Liver (tissue), 8 donors: ENCODE measurements at regions not wholly inside any gene's neighbourhood (a gene's known extent, or its start where the extent isn't known, plus 50 kb on each side); places are given as distances from the start of the nearest gene placed in this dataset.

Experiments
- DNase-seq: peaks from one replicate; pipeline ENCODE4 v3.0.0-alpha.2; 2017; ENCODE audit warnings: low spot score
- H3K27ac ChIP-seq, 2 donors: one replicate each; pipeline ENCODE4 v1.7.0; 2013; ENCODE audit warnings: inconsistent platforms in 2 of 2, low read length in 2 of 2, control low read depth in 1 of 2, low read depth in 1 of 2, mild to moderate bottlenecking in 1 of 2
- H3K27me3 ChIP-seq, 4 donors: one replicate each; pipeline versions ENCODE4 v1.6.1 to v1.7.0; 2013; ENCODE audit warnings: low read length in 3 of 4, inconsistent platforms in 1 of 4, mild to moderate bottlenecking in 1 of 4, moderate library complexity in 1 of 4; ENCODE audit not compliant: control insufficient read depth in 4 of 4, insufficient read depth in 4 of 4
- H3K36me3 ChIP-seq, 4 donors: one replicate each; pipeline versions ENCODE4 v1.6.1 to v1.7.0; 2013; ENCODE audit warnings: low read length in 3 of 4, mild to moderate bottlenecking in 3 of 4, low read depth in 1 of 4, moderate library complexity in 1 of 4; ENCODE audit not compliant: control insufficient read depth in 4 of 4, insufficient read depth in 3 of 4
- H3K4me1 ChIP-seq, 4 donors: one replicate each; pipeline versions ENCODE4 v1.6.1 to v1.7.0; 2013; ENCODE audit warnings: low read length in 3 of 4, mild to moderate bottlenecking in 3 of 4, moderate library complexity in 1 of 4; ENCODE audit not compliant: control insufficient read depth in 4 of 4, insufficient read depth in 4 of 4
- H3K4me3 ChIP-seq, 3 donors: one replicate each; pipeline versions ENCODE4 v1.6.1 to v1.7.0; 2013; ENCODE audit warnings: low read length in 3 of 3, control low read depth in 1 of 3, low read depth in 1 of 3, mild to moderate bottlenecking in 1 of 3
- H3K9ac ChIP-seq, 2 donors: one replicate each; pipeline ENCODE4 v1.7.0; 2013; ENCODE audit warnings: low read length in 2 of 2, mild to moderate bottlenecking in 2 of 2, moderate library complexity in 2 of 2, control low read depth in 1 of 2, low read depth in 1 of 2
- H3K9me3 ChIP-seq, 4 donors: one replicate each; pipeline versions ENCODE4 v1.6.1 to v1.7.0; 2013; ENCODE audit warnings: low read length in 3 of 4; ENCODE audit not compliant: control insufficient read depth in 4 of 4
- EGR1 ChIP-seq, 2 donors: IDR thresholded peaks; 2 replicates each; pipeline ENCODE4 v1.6.1; 2016 to 2018; ENCODE audit warnings: antibody characterized with exemption in 2 of 2, low read depth in 2 of 2
- FOXA1 ChIP-seq: IDR thresholded peaks from 2 replicates; pipeline ENCODE4 v1.6.1; 2016; ENCODE audit warnings: antibody characterized with exemption
- FOXA2 ChIP-seq: IDR thresholded peaks from 2 replicates; pipeline ENCODE4 v1.6.1; 2016; ENCODE audit warnings: antibody characterized with exemption
- GABPA ChIP-seq, 2 donors: IDR thresholded peaks in 1 of 2; conservative IDR thresholded peaks in 1 of 2; 2 replicates each; pipeline ENCODE4 v1.6.1; 2016; ENCODE audit warnings: antibody characterized with exemption in 2 of 2, mild to moderate bottlenecking in 1 of 2, moderate library complexity in 1 of 2
- HNF4A ChIP-seq, 2 donors: conservative IDR thresholded peaks; 2 replicates each; pipeline ENCODE4 v1.6.1; 2016; ENCODE audit warnings: antibody characterized with exemption in 2 of 2, mild to moderate bottlenecking in 2 of 2
- HNF4G ChIP-seq: IDR thresholded peaks from 2 replicates; pipeline ENCODE4 v1.6.1; 2016; ENCODE audit warnings: antibody characterized with exemption
- JUND ChIP-seq, 2 donors: IDR thresholded peaks; 2 replicates each; pipeline ENCODE4 v1.6.1; 2016; ENCODE audit warnings: antibody characterized with exemption in 2 of 2
- NR2F2 ChIP-seq: IDR thresholded peaks from 2 replicates; pipeline ENCODE4 v1.6.1; 2016; ENCODE audit warnings: antibody characterized with exemption
- RAD21 ChIP-seq, 2 donors: IDR thresholded peaks; 2 replicates each; pipeline ENCODE4 v1.6.1; 2016; ENCODE audit warnings: antibody characterized with exemption in 2 of 2, mild to moderate bottlenecking in 2 of 2
- RXRA ChIP-seq, 2 donors: IDR thresholded peaks; 2 replicates each; pipeline ENCODE4 v1.6.1; 2017 to 2018; ENCODE audit warnings: antibody characterized with exemption in 2 of 2, mild to moderate bottlenecking in 1 of 2
- SP1 ChIP-seq: IDR thresholded peaks from 2 replicates; pipeline ENCODE4 v1.6.1; 2018; ENCODE audit warnings: antibody characterized with exemption, mild to moderate bottlenecking
- TAF1 ChIP-seq: conservative IDR thresholded peaks from 2 replicates; pipeline ENCODE4 v1.6.1; 2016; ENCODE audit warnings: antibody characterized with exemption, mild to moderate bottlenecking
- YY1 ChIP-seq: IDR thresholded peaks from 2 replicates; pipeline ENCODE4 v1.6.1; 2016; ENCODE audit warnings: antibody characterized with exemption, mild to moderate bottlenecking
- WGBS: extraction: QIAGEN DNeasy Blood & Tissue Kit; methylation state at CpG from one replicate; pipeline ENCODE4 v1.1.7; 2013; 5-methylcytosine and 5-hydroxymethylcytosine counted together
- TF ChIP-seq, protein P1 (sequence below): IDR thresholded peaks from 2 replicates; pipeline ENCODE4 v1.6.1; 2016; ENCODE audit warnings: antibody characterized with exemption
- TF ChIP-seq, protein P2 (sequence below): IDR thresholded peaks from 2 replicates; pipeline ENCODE4 v1.6.1; 2016; ENCODE audit warnings: antibody characterized with exemption, mild to moderate bottlenecking
- TF ChIP-seq, protein P3 (sequence below): fragments of 150-350 bp; IDR thresholded peaks from 2 replicates; pipeline ENCODE4 v1.5.1; 2017; ENCODE audit warnings: improper control_type of control experiment, low read depth, low read length; ENCODE audit not compliant: missing input control
- donor health status: healthy.
- donor health status: healthy.
- donor health status: healthy.
- donor health status: healthy.
- donor health status: healthy.

DNA sequence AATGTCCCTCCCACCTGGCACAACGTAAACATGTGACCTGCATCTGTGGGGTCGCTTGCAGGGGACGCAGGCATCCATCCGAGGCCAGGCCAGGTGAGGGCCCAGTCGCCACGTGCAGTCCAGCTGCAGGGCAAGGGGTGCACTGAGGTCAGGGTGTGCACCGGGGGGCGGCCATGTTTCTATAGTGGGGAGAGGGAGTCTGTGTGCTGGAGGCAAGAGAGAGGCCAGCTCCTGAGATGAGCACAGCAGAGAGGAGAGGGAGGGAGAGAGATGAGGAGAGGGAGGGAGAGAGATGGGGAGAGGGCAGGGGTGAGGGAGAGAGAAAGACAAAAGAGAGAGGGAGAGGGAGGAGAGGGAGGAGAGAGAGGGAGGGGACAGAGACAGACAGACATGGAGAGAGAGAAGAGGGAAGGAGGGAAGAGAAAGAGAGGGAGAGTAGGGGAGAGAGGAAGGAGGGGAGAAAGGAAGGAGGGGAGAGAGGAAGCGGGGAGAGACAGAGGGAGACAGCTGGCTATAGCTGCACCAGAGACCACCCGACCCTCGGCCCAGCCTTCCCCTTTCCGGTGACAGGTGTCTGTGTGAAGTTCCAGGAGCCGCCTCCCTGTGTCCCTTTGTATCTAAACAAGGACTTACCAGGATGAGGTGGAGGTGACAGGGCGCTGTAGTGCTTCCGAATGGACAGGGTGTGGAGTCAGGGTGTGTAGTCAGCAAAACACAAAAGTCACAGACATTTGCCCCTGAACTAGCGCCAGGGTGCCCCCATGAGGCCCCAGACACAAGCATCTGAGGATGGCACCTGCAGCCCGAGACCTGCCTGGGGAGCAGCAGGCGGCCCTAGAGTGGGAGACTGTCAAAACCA lies 68.7 kb downstream of the ADRA2C start:
- TF ChIP-seq, protein P1, sequence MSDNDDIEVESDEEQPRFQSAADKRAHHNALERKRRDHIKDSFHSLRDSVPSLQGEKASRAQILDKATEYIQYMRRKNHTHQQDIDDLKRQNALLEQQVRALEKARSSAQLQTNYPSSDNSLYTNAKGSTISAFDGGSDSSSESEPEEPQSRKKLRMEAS: no peak
- TF ChIP-seq HNF4G (no peak), RAD21 (IDR thresholded peaks at IDR 0.05) (no peak)
- TF ChIP-seq, protein P2, sequence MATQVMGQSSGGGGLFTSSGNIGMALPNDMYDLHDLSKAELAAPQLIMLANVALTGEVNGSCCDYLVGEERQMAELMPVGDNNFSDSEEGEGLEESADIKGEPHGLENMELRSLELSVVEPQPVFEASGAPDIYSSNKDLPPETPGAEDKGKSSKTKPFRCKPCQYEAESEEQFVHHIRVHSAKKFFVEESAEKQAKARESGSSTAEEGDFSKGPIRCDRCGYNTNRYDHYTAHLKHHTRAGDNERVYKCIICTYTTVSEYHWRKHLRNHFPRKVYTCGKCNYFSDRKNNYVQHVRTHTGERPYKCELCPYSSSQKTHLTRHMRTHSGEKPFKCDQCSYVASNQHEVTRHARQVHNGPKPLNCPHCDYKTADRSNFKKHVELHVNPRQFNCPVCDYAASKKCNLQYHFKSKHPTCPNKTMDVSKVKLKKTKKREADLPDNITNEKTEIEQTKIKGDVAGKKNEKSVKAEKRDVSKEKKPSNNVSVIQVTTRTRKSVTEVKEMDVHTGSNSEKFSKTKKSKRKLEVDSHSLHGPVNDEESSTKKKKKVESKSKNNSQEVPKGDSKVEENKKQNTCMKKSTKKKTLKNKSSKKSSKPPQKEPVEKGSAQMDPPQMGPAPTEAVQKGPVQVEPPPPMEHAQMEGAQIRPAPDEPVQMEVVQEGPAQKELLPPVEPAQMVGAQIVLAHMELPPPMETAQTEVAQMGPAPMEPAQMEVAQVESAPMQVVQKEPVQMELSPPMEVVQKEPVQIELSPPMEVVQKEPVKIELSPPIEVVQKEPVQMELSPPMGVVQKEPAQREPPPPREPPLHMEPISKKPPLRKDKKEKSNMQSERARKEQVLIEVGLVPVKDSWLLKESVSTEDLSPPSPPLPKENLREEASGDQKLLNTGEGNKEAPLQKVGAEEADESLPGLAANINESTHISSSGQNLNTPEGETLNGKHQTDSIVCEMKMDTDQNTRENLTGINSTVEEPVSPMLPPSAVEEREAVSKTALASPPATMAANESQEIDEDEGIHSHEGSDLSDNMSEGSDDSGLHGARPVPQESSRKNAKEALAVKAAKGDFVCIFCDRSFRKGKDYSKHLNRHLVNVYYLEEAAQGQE: no peak
- 56% methylated on average over 18 of the region's 18 CpGs for WGBS
- no peak overlapping the region for H3K9ac ChIP-seq
- H3K9me3 ChIP-seq: no peaks in the 10 kb centered on the region
- H3K4me3 ChIP-seq: no peak overlapping the region
- H3K36me3 ChIP-seq: no peaks in the 10 kb centered on the region
- no peak for DNase-seq
- no peak overlapping the region for H3K27ac ChIP-seq
- H3K27me3 ChIP-seq: no peaks in the 10 kb centered on the region
- H3K4me1 ChIP-seq: no peaks in the 10 kb centered on the region

DNA sequence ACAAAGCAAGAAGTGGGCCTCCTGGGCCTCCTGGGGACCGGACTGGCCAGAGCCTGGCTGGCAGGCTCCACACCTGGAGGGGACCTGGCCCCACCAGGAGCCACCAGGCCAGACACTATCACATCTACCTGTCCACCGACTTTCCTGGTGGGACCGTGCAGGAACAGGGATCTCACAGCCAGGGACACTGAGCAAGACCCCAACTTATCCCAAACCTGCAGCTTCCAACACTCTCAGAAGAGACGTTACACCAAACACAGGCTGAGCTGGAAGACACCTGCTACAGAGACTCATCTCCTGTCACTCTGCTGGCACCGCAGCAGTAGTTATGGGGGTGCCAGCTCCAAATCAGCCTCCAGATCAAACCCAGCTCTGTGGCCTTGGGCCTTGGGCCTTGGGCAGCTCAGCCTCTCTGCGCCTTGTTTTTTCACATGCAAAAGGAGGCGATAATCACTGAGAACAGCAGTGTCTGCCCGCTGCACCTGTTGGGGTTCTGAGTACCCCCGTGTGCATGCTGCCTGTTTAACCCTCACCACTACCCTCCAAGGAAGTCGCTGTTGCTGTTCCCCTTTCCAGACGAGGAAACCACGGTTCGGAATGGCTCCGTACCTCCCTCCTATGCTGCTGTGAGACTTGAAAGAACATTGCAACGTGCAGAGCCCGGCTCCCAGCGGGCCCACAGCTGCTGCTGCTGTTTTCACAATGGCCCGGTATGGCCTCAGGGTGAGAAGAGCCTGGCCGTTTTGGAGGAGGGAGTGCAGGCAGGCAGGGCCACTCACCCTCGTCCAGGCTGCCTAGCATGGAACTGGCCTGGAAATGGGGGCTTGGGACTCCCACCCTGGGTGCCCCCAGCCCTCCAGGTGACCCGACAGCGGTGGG lies 69.6 kb downstream of the ADRA2C start:
- Histone ChIP-seq H3K9me3 (no peaks in the 10 kb centered on the region), H3K4me3 (no peak overlapping the region), H3K27me3 (no peaks in the 10 kb centered on the region), H3K36me3 (no peaks in the 10 kb centered on the region), H3K9ac (no peak overlapping the region), H3K27ac (no peak overlapping the region), H3K4me1 (no peaks in the 10 kb centered on the region)
- no peak for TF ChIP-seq JUND (IDR thresholded peaks at IDR 0.05)
- TF ChIP-seq RXRA (IDR thresholded peaks at IDR 0.05): no peak
- TF ChIP-seq YY1: no peak
- 66% methylated on average over 22 of the region's 22 CpGs for WGBS
- no peak for DNase-seq

DNA sequence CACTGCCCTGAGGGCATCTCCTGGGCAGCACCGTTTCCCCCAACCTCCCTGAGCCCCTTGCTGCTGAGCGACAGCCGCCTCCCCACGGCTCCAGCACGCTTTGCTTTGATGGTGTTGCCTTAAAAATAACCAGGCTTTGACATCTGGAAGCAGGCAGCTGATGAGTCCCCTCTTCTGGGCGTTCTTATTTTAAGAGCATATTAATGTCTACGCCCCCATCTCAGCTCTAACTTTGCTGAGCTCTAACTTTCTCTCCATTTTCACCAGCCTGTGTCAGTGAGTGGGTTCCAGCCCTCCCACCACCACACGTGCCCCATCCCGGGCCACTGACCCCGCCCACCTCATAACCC lies 70.2 kb downstream of the ADRA2C start:
- no peaks in the 10 kb centered on the region for H3K36me3 ChIP-seq
- no peak overlapping the region for H3K9ac ChIP-seq
- no peak for DNase-seq
- H3K4me1 ChIP-seq: no peaks in the 10 kb centered on the region
- H3K27ac ChIP-seq: no peak overlapping the region
- no peaks in the 10 kb centered on the region for H3K9me3 ChIP-seq
- H3K4me3 ChIP-seq: no peak overlapping the region
- no peaks in the 10 kb centered on the region for H3K27me3 ChIP-seq
- 52% methylated on average over 10 of the region's 10 CpGs for WGBS
- TF ChIP-seq YY1: no peak
- no peak for TF ChIP-seq NR2F2
- TF ChIP-seq HNF4G: no peak
- TF ChIP-seq FOXA1: no peak
- TF ChIP-seq SP1: no peak
- TF ChIP-seq GABPA (IDR thresholded peaks at IDR 0.05 in 1 of 2, conservative IDR thresholded peaks at IDR 0.05 in 1 of 2): no peak
- TF ChIP-seq, protein P3, sequence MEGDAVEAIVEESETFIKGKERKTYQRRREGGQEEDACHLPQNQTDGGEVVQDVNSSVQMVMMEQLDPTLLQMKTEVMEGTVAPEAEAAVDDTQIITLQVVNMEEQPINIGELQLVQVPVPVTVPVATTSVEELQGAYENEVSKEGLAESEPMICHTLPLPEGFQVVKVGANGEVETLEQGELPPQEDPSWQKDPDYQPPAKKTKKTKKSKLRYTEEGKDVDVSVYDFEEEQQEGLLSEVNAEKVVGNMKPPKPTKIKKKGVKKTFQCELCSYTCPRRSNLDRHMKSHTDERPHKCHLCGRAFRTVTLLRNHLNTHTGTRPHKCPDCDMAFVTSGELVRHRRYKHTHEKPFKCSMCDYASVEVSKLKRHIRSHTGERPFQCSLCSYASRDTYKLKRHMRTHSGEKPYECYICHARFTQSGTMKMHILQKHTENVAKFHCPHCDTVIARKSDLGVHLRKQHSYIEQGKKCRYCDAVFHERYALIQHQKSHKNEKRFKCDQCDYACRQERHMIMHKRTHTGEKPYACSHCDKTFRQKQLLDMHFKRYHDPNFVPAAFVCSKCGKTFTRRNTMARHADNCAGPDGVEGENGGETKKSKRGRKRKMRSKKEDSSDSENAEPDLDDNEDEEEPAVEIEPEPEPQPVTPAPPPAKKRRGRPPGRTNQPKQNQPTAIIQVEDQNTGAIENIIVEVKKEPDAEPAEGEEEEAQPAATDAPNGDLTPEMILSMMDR: no peak
- no peak for TF ChIP-seq JUND (IDR thresholded peaks at IDR 0.05)
- no peak for TF ChIP-seq FOXA2
- TF ChIP-seq TAF1: no peak
- TF ChIP-seq RXRA (IDR thresholded peaks at IDR 0.05): no peak
- TF ChIP-seq RAD21 (IDR thresholded peaks at IDR 0.05): no peak
- TF ChIP-seq, protein P1: no peak
- TF ChIP-seq EGR1 (IDR thresholded peaks at IDR 0.05; ENCODE audit: low read depth in 2 of 2): no peak
- TF ChIP-seq HNF4A (conservative IDR thresholded peaks at IDR 0.05): no peak
- TF ChIP-seq, protein P2: no peak
